NCI-H2081 (cell line): ENCODE measurements at regions not wholly inside any gene's neighbourhood (a gene's known extent, or its start where the extent isn't known, plus 50 kb on each side); places are given as distances from the start of the nearest gene placed in this dataset.

Experiments
- DNase-seq, 2 experiments: peaks; one replicate each; lab custom pipeline; 2025; lab: John Stamatoyannopoulos, UW

DNA sequence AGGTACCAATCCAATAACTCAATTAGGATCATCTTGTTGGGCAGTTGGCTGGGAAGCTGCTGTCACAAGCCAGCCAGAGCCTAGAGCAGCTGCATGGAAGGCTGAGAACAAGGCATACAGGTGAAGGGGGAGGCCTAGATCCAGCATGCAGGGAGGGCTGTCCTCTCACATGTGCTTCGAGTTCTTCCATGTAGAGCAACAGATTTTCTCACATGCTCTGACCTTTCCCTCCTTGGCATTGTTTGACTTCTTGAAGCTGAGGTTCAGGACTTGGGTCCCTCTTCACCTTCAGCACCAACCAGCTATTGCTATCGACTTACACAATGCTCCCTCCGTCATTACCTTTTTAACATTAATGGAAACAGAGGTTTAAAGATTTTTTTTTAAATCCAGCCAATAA, 257.7 kb downstream of the ATG4C start:
- no peak for DNase-seq

- peak; percentile 78 to 94 for DNase-seq
Observed at GRCh38 chr1:63042278-63042677, 258.3 kb downstream of the ATG4C start.

GRCh38 chr1:63046539-63046938, 262.6 kb downstream of the ATG4C start:
- DNase-seq = no peak

GRCh38 chr1:63049135-63049534, 265.2 kb downstream of the ATG4C start:
- no peak for DNase-seq

DNA sequence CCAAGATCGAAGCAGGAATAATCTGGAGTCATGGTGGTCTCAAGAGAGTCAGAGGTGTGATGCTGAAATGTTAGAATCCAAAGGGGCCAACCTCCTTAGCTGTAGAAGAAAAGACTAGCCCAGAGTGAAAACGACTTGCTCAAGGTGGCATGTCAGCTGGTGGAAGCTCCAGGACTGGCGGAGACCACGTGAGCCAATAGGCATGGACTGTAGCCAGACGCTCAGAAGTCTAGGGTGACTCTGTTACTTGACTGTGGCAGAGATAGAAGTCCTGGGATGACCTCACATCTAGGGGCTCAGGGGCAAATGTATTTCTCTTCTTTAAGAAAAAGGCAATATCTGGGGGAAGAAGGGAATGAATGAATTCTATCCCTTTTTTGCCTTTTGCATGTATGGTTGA, 267.4 kb downstream of the ATG4C start:
- DNase-seq = no peak

GRCh38 chr1:63051886-63052285, 268.0 kb downstream of the ATG4C start:
- DNase-seq = no peak

- no peak for DNase-seq
Observed at GRCh38 chr1:63054184-63054583, 268.2 kb upstream of the FOXD3 start.

GRCh38 chr1:63063367-63063766, 259.0 kb upstream of the FOXD3 start:
- DNase-seq = no peak

DNA sequence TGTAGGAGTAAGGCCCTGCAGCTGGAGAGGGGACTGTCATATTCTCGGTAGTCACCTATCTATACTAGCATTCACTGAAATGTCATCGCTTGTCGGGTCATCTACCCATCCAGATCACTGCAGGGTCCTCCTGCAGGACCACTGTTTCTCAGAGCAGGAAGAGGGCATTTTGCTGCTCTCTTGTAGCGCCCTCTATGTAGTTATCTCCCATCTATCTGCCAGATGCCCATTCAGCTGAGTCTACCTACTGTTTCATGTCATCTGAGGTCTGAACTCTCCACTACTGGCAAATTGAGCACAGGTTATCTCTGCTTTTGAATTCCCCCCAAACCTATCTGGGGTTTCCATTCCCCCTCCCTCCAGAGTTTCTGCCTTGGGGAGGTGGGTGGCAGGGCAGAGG, 258.2 kb upstream of the FOXD3 start:
- DNase-seq = no peak

DNA sequence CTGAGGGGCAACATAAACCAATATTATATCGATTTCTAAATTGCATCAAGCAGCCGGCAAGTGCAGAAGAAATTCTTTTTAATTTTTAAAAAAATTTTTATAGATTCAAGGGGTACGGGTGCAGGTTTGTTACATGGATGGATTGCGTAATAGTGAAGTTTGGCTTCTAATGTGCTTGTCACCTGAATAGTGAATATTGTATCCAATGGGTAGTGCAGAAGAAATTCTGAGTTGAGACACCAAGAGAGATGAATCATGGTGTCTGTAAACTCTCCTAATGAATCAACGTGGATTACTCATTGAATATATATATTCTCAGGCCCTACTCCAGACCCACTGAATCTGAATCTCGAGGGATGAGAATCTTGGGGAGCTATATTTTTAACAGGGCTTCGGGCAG, 253.7 kb upstream of the FOXD3 start:
- DNase-seq = no peak

GRCh38 chr1:63069214-63069613, 253.2 kb upstream of the FOXD3 start:
- no peak for DNase-seq

DNA sequence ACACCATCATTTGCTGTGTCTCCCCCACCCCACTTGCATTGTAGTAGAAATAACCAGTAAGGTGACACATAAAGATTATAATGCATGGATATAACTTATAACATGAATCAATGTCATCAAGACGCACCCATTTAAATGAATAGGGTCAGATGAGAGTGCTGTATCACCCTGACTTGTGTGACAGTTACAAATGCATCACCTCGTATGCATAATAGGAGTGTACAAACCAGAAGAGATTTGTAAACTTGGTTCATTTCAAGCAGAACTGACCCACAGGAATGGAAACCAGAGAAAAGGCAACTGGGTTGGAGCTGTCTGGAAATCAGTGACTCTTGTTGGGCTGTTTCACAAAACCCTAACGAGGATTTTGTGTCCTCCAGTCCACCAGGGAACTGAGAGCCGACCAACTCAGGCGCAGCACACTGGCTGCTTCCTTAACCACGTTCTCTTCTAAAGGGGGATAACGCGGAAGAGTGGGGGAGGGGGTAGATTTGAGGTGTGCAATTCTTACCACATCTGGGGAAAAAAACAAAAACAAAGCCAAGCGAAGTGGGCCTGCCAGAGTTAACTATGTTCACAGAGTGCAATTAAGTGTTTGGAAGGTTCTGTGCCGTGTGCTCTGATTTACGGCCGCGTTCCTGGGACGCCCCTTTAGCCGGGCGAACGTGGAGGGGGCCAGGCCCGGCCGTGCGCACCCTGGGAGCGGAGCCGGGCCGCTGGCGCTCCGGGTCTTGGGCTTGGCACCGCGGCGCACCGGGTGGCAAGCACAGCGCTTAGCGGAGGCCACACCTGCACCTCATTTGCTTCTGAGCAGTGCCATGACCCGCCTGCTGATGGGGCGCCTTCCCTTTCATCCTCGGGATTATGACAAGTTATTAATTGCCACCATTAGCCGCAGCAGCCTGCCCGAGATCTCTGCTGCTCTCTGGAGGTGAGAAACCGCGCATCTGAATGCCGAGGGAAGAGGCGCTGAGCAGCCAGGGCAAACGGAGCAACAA, 248.8 kb upstream of the FOXD3 start:
- DNase-seq = no peak

GRCh38 chr1:63074321-63074720, 248.0 kb upstream of the FOXD3 start:
- no peak for DNase-seq

- no peak for DNase-seq
Observed at GRCh38 chr1:63082766-63083165, 239.6 kb upstream of the FOXD3 start.

DNA sequence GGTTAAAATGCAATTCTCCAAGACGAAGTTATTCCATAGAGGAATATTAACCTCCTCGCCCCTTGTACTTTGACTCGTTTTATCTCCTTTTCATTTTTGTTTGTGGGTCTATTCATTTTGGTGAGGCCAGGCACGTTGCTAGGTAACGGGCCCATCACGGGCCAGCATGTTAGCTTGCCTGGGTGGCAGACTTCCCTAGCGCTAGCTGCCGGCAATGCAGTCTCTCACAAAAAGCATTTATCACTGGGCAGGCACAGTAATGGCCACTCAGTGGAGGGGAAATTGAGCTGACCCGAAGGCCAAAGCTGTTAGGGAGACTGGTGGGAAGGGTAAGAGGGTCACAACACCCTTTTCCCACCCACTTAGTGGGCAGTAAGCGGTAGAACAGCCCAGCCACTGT, 234.4 kb upstream of the FOXD3 start:
- peak in 1 of 2 experiments; percentile 7 for DNase-seq

DNA sequence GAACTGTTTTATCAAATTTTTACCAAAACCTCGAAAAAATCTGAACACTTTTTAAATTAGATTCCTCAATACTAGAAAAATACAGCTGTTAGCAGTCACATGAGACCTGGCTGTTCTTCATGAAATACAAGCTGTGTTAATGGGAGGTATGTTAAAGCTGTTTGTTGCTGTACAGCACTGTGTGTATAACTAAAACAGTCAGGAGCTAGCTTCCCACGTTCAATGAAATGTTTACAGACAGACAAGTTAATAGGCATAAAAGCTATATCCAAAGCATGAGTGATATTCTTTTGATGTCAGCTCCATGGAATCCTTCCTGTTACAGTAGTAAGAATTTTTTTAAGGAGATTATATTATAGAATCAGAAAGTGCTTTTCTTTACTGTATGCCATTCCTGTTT, 223.2 kb upstream of the FOXD3 start:
- peak in 1 of 2 experiments; percentile 1 for DNase-seq

DNA sequence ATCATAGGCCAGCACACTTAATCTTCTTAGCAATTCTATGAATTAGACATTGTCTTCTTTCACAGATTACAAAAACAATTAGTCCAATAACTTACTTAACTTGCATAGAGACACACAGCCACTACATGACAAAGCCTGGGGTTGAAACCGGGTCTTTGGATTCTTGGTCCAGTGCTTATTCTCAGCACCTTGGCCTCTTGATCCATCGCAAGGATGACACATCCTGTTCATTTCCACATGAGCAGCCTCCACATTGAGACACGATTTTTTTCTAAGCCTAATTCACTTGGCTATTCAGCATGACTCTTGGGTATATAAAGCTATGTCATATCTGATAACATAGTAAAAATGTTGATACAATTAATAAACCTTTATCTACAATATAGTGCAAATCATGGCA, 221.0 kb upstream of the FOXD3 start:
- no peak for DNase-seq

GRCh38 chr1:63103682-63104081, 218.7 kb upstream of the FOXD3 start:
- DNase-seq = no peak

DNA sequence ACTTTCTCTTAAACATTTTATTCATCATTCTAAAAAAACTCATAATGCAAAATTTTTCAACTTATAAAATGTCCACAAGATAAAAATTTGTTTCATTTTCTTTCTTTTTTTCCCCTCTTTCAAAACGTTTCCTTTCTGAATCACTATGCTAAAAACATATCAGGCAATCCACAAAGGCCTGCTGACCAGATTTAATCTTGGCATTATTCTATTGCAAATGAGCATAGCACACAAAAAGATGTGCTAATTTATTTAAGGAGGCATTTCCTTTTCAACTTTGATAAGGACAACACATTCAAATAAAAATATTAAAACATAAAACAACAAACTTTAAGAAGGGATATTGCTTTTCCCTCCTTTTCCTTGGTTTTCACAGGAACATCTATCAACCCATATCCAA, 215.3 kb upstream of the FOXD3 start:
- no peak for DNase-seq

DNA sequence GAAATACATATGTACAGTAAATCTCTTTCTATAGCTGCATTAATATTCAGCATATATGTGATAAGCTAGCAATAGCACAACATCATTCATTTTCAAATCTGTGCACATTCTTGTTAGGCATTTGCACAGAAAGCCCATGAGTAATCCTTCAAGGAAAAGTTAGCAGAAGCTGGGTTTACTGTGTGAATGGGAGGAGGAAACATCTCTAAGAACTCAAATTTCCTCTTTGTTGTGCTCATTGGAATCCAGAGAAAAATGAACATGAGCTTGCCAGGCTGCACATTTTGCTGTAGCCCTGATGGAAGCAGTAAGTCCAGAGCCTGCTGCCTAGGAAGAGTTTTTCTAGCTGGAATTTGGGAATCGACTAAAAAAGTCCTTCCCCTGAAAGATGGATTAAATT, 214.2 kb upstream of the FOXD3 start:
- no peak for DNase-seq

DNA sequence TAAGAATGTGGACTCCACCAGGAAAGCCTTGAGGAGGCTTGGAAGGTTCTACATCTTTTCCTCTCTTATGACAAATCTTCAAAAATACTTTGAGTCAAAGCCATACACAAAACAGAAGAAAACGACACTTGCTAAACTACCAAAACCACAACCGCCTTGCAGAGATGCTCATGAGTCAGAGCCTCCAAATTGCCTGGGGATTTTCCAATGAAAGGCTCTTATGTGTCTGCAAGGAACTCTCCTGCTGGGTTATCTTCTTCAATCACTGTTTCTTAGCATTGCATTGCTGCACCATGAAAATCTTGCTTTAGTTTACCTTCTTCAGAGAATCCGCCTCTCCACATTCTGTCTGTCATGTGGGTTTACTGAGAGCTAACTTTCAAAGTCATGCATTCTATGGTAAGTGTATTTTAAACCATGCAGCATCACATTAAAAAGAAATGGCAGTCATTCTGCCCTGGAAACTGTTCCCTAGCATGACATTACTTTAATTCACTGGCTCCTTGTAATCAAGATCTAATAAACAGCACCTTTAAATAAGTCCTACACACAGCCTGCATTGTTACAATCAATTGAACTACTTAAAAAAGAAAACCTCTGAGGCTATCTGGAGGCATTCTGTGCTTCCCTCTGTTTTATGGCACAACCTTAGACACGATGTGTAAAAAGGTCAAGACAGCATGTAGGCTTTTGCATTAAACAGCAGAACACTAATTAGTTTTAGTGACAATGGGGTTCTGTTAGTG, 210.0 kb upstream of the FOXD3 start:
- DNase-seq = no peak

DNA sequence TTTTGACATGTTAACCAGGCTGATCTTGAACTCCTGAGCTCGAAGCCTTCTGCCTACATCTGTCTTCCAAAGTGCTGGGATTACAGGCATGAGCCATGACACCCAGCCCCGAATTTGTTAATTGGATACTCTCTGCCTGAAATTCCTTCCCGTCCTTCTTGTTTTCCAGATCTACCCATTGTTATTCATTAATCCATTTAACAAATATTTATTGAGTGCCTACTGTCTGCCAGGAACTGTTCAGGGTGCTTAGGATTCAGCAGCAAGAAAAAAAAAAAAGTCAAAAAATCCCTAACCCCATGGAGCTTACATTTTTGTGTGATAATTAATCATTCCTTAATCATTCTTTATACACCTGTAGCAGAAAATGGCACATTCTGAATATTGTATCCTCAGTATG, 206.8 kb upstream of the FOXD3 start:
- no peak for DNase-seq

GRCh38 chr1:63116016-63116415, 206.4 kb upstream of the FOXD3 start:
- DNase-seq = no peak
